K562 (cell line): ENCODE measurements at regions not wholly inside any gene's neighbourhood (a gene's known extent, or its start where the extent isn't known, plus 50 kb on each side); places are given as distances from the start of the nearest gene placed in this dataset.
A peak's percentile ranks its signal among the peaks of the same experiment; 100 is the strongest.

Experiments
- CBX2 ChIP-seq: fragments of 200-600 bp; sonication (generic); IDR thresholded peaks from one replicate; pipeline ENCODE4 v1.6.1; 2012; ENCODE audit warnings: mild to moderate bottlenecking, low read length, inconsistent platforms; ENCODE audit not compliant: insufficient read depth, poor library complexity, severe bottlenecking
- CTCF ChIP-seq, 3 experiments: IDR thresholded peaks in 2 of 3; conservative IDR thresholded peaks in 1 of 3; 2 replicates each; pipeline ENCODE4 v1.5.1; 2011 to 2012; ENCODE audit warnings: low read length in 3 of 3, mild to moderate bottlenecking in 3 of 3, control low read depth in 2 of 3, improper control_type of control experiment in 1 of 3, inconsistent platforms in 1 of 3, low read depth in 1 of 3, mixed read lengths in 1 of 3, moderate library complexity in 1 of 3; ENCODE audit not compliant: insufficient read depth in 2 of 3
- E2F3 ChIP-seq: fragments of 250-450 bp; sonication (Bioruptor Pico); IDR thresholded peaks from 2 replicates; pipeline ENCODE4 v1.4.0; 2020; ENCODE audit warnings: mild to moderate bottlenecking
- EHMT2 ChIP-seq: fragments of 450-650 bp; IDR thresholded peaks from 2 replicates; pipeline ENCODE4 v1.6.1; 2018; ENCODE audit warnings: antibody characterized with exemption
- ELF2 ChIP-seq: fragments of 250-450 bp; sonication (Bioruptor Pico); IDR thresholded peaks from 2 replicates; pipeline ENCODE4 v1.5.0; 2021; ENCODE audit warnings: mild to moderate bottlenecking
- FOXO4 ChIP-seq: fragments of 450-650 bp; formaldehyde crosslinking; IDR thresholded peaks from 2 replicates; pipeline ENCODE4 v1.4.0; 2020; ENCODE audit warnings: mild to moderate bottlenecking, moderate library complexity
- HDAC1 ChIP-seq, 2 experiments: fragments of 450-650 bp; IDR thresholded peaks; 2 replicates each; pipeline ENCODE4 v1.6.1; 2016 to 2017; ENCODE audit warnings: inconsistent platforms in 1 of 2, mild to moderate bottlenecking in 1 of 2, moderate library complexity in 1 of 2
- HNRNPH1 ChIP-seq: fragments of 200-400 bp; formaldehyde crosslinking; optimal IDR thresholded peaks from 2 replicates; pipeline ENCODE3; 2017; ENCODE audit warnings: low read depth, mild to moderate bottlenecking, low read length, moderate library complexity
- IRF2 ChIP-seq: sonication (generic); formaldehyde crosslinking; IDR thresholded peaks from 2 replicates; pipeline ENCODE4 v1.8.1; 2022; ENCODE audit warnings: mild to moderate bottlenecking, missing genetic modification reagents
- JUND ChIP-seq, 2 experiments: IDR thresholded peaks; 2 replicates in 1 of 2; 3 replicates in 1 of 2; pipeline ENCODE4 v1.6.1; 2011; ENCODE audit warnings: borderline replicate concordance in 2 of 2, low read depth in 2 of 2, low read length in 2 of 2, improper control_type of control experiment in 1 of 2, missing biosample characterization in 1 of 2, missing genetic modification characterization in 1 of 2, missing genetic modification reagents in 1 of 2
- PHF21A ChIP-seq: fragments of 450-650 bp; IDR thresholded peaks from 2 replicates; pipeline ENCODE4 v1.6.1; 2017; ENCODE audit warnings: low read depth, borderline replicate concordance
- ZBTB49 ChIP-seq: sonication (generic); formaldehyde crosslinking; IDR thresholded peaks from 2 replicates; pipeline ENCODE4 v1.8.0; 2022; ENCODE audit warnings: missing genetic modification reagents, mild to moderate bottlenecking, borderline replicate concordance
- ZNF146 ChIP-seq: IDR thresholded peaks from one replicate; pipeline ENCODE4 v1.6.1; 2018; ENCODE audit warnings: missing compliant biosample characterization; ENCODE audit not compliant: unreplicated experiment
- ZNF184 ChIP-seq: sonication (generic); formaldehyde crosslinking; IDR thresholded peaks from 2 replicates; pipeline ENCODE4 v1.5.0; 2020; ENCODE audit warnings: missing genetic modification reagents
- TF ChIP-seq, protein P1 (sequence below): sonication (generic); formaldehyde crosslinking; IDR thresholded peaks from 2 replicates; pipeline ENCODE4 v1.8.0; 2022; ENCODE audit warnings: mild to moderate bottlenecking, missing genetic modification reagents

GRCh38 chr17:36722121-36722902, 120.9 kb downstream of the MRM1 start (continued):
- TF ChIP-seq FOXO4 (CRISPR knock-in tag) (no peak), IRF2 (CRISPR knock-in tag) (no peak), ELF2 (CRISPR knock-in tag) (no peak), HNRNPH1 (no peak), CTCF (IDR thresholded peaks at IDR 0.05 in 2 of 3, conservative IDR thresholded peaks at IDR 0.05 in 1 of 3; ENCODE audit: insufficient read depth in 2 of 3, low read depth in 1 of 3, low read length in 3 of 3) (0 out of 6 replicates have a peak, but pooled peaks of 1 of the 3 experiments have one; percentile 3), ZBTB49 (CRISPR knock-in tag) (no peak), E2F3 (CRISPR knock-in tag) (no peak), PHF21A (no peak), ZNF146 (CRISPR knock-in tag) (no peak), ZNF184 (CRISPR knock-in tag) (no peak), HDAC1 (IDR thresholded peaks at IDR 0.05) (peak in 1 of 2 experiments; percentile 42; a peak in 2 of 4 replicates), EHMT2 (no peak; the same call in 1 of the 2 replicates), JUND (IDR thresholded peaks at IDR 0.05; ENCODE audit: borderline replicate concordance, low read depth, low read length) (0 out of 2 replicates have a peak, but pooled peaks have one; percentile 22), JUND (tag; IDR thresholded peaks at IDR 0.05; ENCODE audit: borderline replicate concordance, low read depth, low read length) (no peak; the same call in 2 of the 3 replicates), CBX2 (no peak)
- TF ChIP-seq, protein P1, sequence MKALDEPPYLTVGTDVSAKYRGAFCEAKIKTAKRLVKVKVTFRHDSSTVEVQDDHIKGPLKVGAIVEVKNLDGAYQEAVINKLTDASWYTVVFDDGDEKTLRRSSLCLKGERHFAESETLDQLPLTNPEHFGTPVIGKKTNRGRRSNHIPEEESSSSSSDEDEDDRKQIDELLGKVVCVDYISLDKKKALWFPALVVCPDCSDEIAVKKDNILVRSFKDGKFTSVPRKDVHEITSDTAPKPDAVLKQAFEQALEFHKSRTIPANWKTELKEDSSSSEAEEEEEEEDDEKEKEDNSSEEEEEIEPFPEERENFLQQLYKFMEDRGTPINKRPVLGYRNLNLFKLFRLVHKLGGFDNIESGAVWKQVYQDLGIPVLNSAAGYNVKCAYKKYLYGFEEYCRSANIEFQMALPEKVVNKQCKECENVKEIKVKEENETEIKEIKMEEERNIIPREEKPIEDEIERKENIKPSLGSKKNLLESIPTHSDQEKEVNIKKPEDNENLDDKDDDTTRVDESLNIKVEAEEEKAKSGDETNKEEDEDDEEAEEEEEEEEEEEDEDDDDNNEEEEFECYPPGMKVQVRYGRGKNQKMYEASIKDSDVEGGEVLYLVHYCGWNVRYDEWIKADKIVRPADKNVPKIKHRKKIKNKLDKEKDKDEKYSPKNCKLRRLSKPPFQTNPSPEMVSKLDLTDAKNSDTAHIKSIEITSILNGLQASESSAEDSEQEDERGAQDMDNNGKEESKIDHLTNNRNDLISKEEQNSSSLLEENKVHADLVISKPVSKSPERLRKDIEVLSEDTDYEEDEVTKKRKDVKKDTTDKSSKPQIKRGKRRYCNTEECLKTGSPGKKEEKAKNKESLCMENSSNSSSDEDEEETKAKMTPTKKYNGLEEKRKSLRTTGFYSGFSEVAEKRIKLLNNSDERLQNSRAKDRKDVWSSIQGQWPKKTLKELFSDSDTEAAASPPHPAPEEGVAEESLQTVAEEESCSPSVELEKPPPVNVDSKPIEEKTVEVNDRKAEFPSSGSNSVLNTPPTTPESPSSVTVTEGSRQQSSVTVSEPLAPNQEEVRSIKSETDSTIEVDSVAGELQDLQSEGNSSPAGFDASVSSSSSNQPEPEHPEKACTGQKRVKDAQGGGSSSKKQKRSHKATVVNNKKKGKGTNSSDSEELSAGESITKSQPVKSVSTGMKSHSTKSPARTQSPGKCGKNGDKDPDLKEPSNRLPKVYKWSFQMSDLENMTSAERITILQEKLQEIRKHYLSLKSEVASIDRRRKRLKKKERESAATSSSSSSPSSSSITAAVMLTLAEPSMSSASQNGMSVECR (CRISPR knock-in tag): no peak
